Activated naive CD8-positive, alpha-beta T cell treated with anti-CD3 and anti-CD28 coated beads, Interleukin-2, amount 50 U/mL, for 16 hours (primary cell): ENCODE measurements at regions not wholly inside any gene's neighbourhood (a gene's known extent, or its start where the extent isn't known, plus 50 kb on each side); places are given as distances from the start of the nearest gene placed in this dataset.
"Not testable (repeated sequence)": the region's sequence is repeated elsewhere in the genome, so short reads cannot be mapped to it uniquely, and the experiment has no call there.

ENCODE experiments used
- DNase-seq: peaks from one replicate; pipeline ENCODE4 v3.0.0-alpha.2; 2020; ENCODE audit warnings: low read depth, low spot score

GRCh38 chr12:46548605-46549071 is 176.1 kb upstream of the SLC38A2 start:
- no peak for DNase-seq

GRCh38 chr12:46547421-46548354 is 175.1 kb upstream of the SLC38A2 start:
- DNase-seq = no peak

- DNase-seq = no peak
Observed at GRCh38 chr12:46546634-46547273, 174.2 kb upstream of the SLC38A2 start.

GRCh38 chr12:46543378-46543795 is 170.8 kb upstream of the SLC38A2 start:
- not testable (repeated sequence) for DNase-seq

GRCh38 chr12:46538976-46539375 is 166.4 kb upstream of the SLC38A2 start:
- no peak for DNase-seq

- DNase-seq = no peak
Observed at GRCh38 chr12:46537387-46537955, 164.9 kb upstream of the SLC38A2 start.

- DNase-seq = not testable (repeated sequence)
Observed at GRCh38 chr12:46536316-46536715, 163.7 kb upstream of the SLC38A2 start.

- DNase-seq = no peak
Observed at GRCh38 chr12:46535907-46536306, 163.3 kb upstream of the SLC38A2 start.

GRCh38 chr12:46535376-46535775 is 162.8 kb upstream of the SLC38A2 start:
- no peak for DNase-seq

- DNase-seq = no peak
Observed at GRCh38 chr12:46534327-46534840, 161.8 kb upstream of the SLC38A2 start.

- DNase-seq = no peak
Observed at GRCh38 chr12:46533723-46534122, 161.2 kb upstream of the SLC38A2 start.

- DNase-seq = no peak
Observed at GRCh38 chr12:46531804-46532203, 159.2 kb upstream of the SLC38A2 start.

- no peak for DNase-seq
Observed at GRCh38 chr12:46531059-46531785, 158.6 kb upstream of the SLC38A2 start.

GRCh38 chr12:46530373-46531056 is 157.9 kb upstream of the SLC38A2 start:
- no peak for DNase-seq

GRCh38 chr12:46526233-46526632 is 153.7 kb upstream of the SLC38A2 start:
- DNase-seq = no peak

GRCh38 chr12:46524778-46525177 is 152.2 kb upstream of the SLC38A2 start:
- DNase-seq = no peak

- peak; percentile 3 for DNase-seq
Observed at GRCh38 chr12:46523863-46524770, 151.5 kb upstream of the SLC38A2 start.

GRCh38 chr12:46523446-46523845 is 150.9 kb upstream of the SLC38A2 start:
- DNase-seq = no peak

- DNase-seq = no peak
Observed at GRCh38 chr12:46522071-46522470, 149.5 kb upstream of the SLC38A2 start.

- DNase-seq = no peak
Observed at GRCh38 chr12:46521145-46521544, 148.6 kb upstream of the SLC38A2 start.
